ENCODE measurements at regions not wholly inside any gene's neighbourhood (a gene's known extent, or its start where the extent isn't known, plus 50 kb on each side); places are given as distances from the start of the nearest gene placed in this dataset.

GRCh38 chr3:152922554-152922953 lies 87.6 kb downstream of the P2RY1 start:
- Histone ChIP-seq H3K4me2 (ENCODE audit: control insufficient read depth, extremely low read depth, insufficient read depth, low read depth, low read length) (no peak overlapping the region), H3K9ac (ENCODE audit: control insufficient read depth, extremely low read depth, insufficient read depth, low read length) (no peak overlapping the region), H3K79me2 (ENCODE audit: control insufficient read depth, insufficient read depth, low read length) (no peaks in the 10 kb centered on the region), H2AFZ (ENCODE audit: control insufficient read depth, low read length) (no peak overlapping the region), H4K20me1 (ENCODE audit: control insufficient read depth, extremely low read depth, insufficient read depth, low read length) (no peaks in the 10 kb centered on the region), H3K27ac (ENCODE audit: control insufficient read depth, insufficient read depth, low read length) (no peak overlapping the region), H3K9me1 (ENCODE audit: control insufficient read depth, extremely low read depth, insufficient read depth, low read length) (no peaks in the 10 kb centered on the region), H3K9me3 (ENCODE audit: control insufficient read depth, low read depth, low read length) (no peaks in the 10 kb centered on the region), H3K36me3 (ENCODE audit: control insufficient read depth in 2 of 2, extremely low read depth in 1 of 2, insufficient read depth in 2 of 2, low read length in 2 of 2) (no peaks in the 10 kb centered on the region), H3K4me1 (ENCODE audit: control insufficient read depth, extremely low read depth, insufficient read depth, low read length) (no peaks in the 10 kb centered on the region), H3K27me3 (ENCODE audit: control insufficient read depth, extremely low read depth, insufficient read depth, low read length) (no peaks in the 10 kb centered on the region), H3K4me3 (ENCODE audit: control insufficient read depth in 2 of 3, extremely low read depth in 1 of 3, insufficient read depth in 2 of 3, low read depth in 1 of 3, low read length in 3 of 3) (no peak overlapping the region)
- dilution Hi-C loops (cut with MboI; ENCODE audit: extremely low pct_ligation_motif_present, low sequenced_read_pairs) = no loop called here
- TF ChIP-seq EZH2 (IDR thresholded peaks at IDR 0.05; ENCODE audit: low read length) = no peak
- TF ChIP-seq, protein P1, sequence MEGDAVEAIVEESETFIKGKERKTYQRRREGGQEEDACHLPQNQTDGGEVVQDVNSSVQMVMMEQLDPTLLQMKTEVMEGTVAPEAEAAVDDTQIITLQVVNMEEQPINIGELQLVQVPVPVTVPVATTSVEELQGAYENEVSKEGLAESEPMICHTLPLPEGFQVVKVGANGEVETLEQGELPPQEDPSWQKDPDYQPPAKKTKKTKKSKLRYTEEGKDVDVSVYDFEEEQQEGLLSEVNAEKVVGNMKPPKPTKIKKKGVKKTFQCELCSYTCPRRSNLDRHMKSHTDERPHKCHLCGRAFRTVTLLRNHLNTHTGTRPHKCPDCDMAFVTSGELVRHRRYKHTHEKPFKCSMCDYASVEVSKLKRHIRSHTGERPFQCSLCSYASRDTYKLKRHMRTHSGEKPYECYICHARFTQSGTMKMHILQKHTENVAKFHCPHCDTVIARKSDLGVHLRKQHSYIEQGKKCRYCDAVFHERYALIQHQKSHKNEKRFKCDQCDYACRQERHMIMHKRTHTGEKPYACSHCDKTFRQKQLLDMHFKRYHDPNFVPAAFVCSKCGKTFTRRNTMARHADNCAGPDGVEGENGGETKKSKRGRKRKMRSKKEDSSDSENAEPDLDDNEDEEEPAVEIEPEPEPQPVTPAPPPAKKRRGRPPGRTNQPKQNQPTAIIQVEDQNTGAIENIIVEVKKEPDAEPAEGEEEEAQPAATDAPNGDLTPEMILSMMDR (optimal IDR thresholded peaks at IDR 0.05 in 1 of 3, IDR thresholded peaks at IDR 0.05 in 1 of 3, conservative IDR thresholded peaks at IDR 0.05 in 1 of 3; ENCODE audit: extremely low read depth in 1 of 3, insufficient read depth in 2 of 3, low read length in 3 of 3) = no peak
- FAIRE-seq = peak; percentile 57
- no peak for DNase-seq (ENCODE audit: low read depth, low spot score)

DNA sequence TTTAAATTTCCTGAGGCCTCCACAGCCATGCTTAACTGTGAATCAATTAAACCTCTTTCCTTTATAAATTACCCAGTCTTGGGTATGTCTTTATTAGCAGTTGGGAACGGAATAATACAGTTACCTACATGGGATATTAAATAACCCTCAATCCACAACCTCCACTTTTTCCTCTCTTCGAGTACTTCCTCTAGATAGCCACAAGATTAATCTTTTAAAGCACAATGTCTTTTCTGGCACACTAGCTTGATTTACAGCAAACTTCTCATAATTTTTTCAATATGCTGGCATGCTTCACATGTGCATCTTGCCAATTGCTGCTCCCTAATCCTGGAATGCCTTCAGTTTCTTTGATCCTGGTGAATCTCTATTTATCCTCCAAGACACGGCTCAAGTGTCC lies 92.2 kb downstream of the P2RY1 start:
- no peaks in the 10 kb centered on the region for H3K9me1 ChIP-seq (ENCODE audit: control insufficient read depth, extremely low read depth, insufficient read depth, low read length)
- H3K4me3 ChIP-seq (ENCODE audit: control insufficient read depth in 2 of 3, extremely low read depth in 1 of 3, insufficient read depth in 2 of 3, low read depth in 1 of 3, low read length in 3 of 3) = no peak overlapping the region
- no peak overlapping the region for H3K27ac ChIP-seq (ENCODE audit: control insufficient read depth, insufficient read depth, low read length)
- TF ChIP-seq EZH2 (IDR thresholded peaks at IDR 0.05; ENCODE audit: low read length) = no peak
- TF ChIP-seq, protein P1 (optimal IDR thresholded peaks at IDR 0.05 in 1 of 3, IDR thresholded peaks at IDR 0.05 in 1 of 3, conservative IDR thresholded peaks at IDR 0.05 in 1 of 3; ENCODE audit: extremely low read depth in 1 of 3, insufficient read depth in 2 of 3, low read length in 3 of 3) = no peak
- no peaks in the 10 kb centered on the region for H4K20me1 ChIP-seq (ENCODE audit: control insufficient read depth, extremely low read depth, insufficient read depth, low read length)
- no peak for FAIRE-seq
- DNase-seq (ENCODE audit: low read depth, low spot score) = no peak
- no peaks in the 10 kb centered on the region for H3K9me3 ChIP-seq (ENCODE audit: control insufficient read depth, low read depth, low read length)
- no peaks in the 10 kb centered on the region for H3K4me1 ChIP-seq (ENCODE audit: control insufficient read depth, extremely low read depth, insufficient read depth, low read length)
- no peaks in the 10 kb centered on the region for H3K79me2 ChIP-seq (ENCODE audit: control insufficient read depth, insufficient read depth, low read length)
- no peak overlapping the region for H3K9ac ChIP-seq (ENCODE audit: control insufficient read depth, extremely low read depth, insufficient read depth, low read length)
- no peak overlapping the region for H2AFZ ChIP-seq (ENCODE audit: control insufficient read depth, low read length)
- no peaks in the 10 kb centered on the region for H3K36me3 ChIP-seq (ENCODE audit: control insufficient read depth in 2 of 2, extremely low read depth in 1 of 2, insufficient read depth in 2 of 2, low read length in 2 of 2)
- no peaks in the 10 kb centered on the region for H3K27me3 ChIP-seq (ENCODE audit: control insufficient read depth, extremely low read depth, insufficient read depth, low read length)
- dilution Hi-C loops (cut with MboI; ENCODE audit: extremely low pct_ligation_motif_present, low sequenced_read_pairs) = no loop called here
- H3K4me2 ChIP-seq (ENCODE audit: control insufficient read depth, extremely low read depth, insufficient read depth, low read depth, low read length) = no peak overlapping the region
